Aorta (tissue), 5 donors: ENCODE measurements at regions not wholly inside any gene's neighbourhood (a gene's known extent, or its start where the extent isn't known, plus 50 kb on each side); places are given as distances from the start of the nearest gene placed in this dataset.

Experiments
- ATAC-seq: fragments of 200-7000 bp; cut with Tn5 transposase; one replicate; pipeline ENCODE4 v1.9.1; 2022; ENCODE audit warnings: moderate library complexity; ENCODE audit not compliant: low FRiP score
- DNase-seq, 2 donors: peaks; one replicate each; pipeline ENCODE4 v3.0.0-alpha.2; 2020
- H3K27ac ChIP-seq, 2 donors: one replicate each; pipeline ENCODE4 v1.5.1; 2013; ENCODE audit warnings: low read length in 2 of 2, mild to moderate bottlenecking in 2 of 2, moderate library complexity in 2 of 2, control low read depth in 1 of 2, inconsistent platforms in 1 of 2, low read depth in 1 of 2
- H3K27me3 ChIP-seq, 2 donors: one replicate each; pipeline ENCODE4 v1.6.1; 2013; ENCODE audit warnings: control low read depth in 1 of 2, low read length in 1 of 2, mild to moderate bottlenecking in 1 of 2, moderate library complexity in 1 of 2; ENCODE audit not compliant: insufficient read depth in 2 of 2, control insufficient read depth in 1 of 2
- H3K36me3 ChIP-seq, 2 donors: one replicate each; pipeline ENCODE4 v1.6.1; 2013; ENCODE audit warnings: control low read depth in 1 of 2, low read length in 1 of 2, mild to moderate bottlenecking in 1 of 2; ENCODE audit not compliant: insufficient read depth in 2 of 2, control insufficient read depth in 1 of 2
- H3K4me1 ChIP-seq, 2 donors: one replicate each; pipeline ENCODE4 v1.6.1; 2013; ENCODE audit warnings: low read length in 2 of 2, control low read depth in 1 of 2, mild to moderate bottlenecking in 1 of 2, moderate library complexity in 1 of 2; ENCODE audit not compliant: insufficient read depth in 2 of 2, control insufficient read depth in 1 of 2
- H3K4me3 ChIP-seq, 2 donors: one replicate each; pipeline ENCODE4 v1.5.1; 2013; ENCODE audit warnings: low read length in 2 of 2, control low read depth in 1 of 2, mild to moderate bottlenecking in 1 of 2
- H3K9me3 ChIP-seq: one replicate; pipeline ENCODE4 v1.6.1; 2013; ENCODE audit warnings: mild to moderate bottlenecking, low read length; ENCODE audit not compliant: control insufficient read depth
- WGBS, 2 donors: extraction: QIAGEN DNeasy Blood & Tissue Kit; methylation state at CpG; one replicate each; pipeline ENCODE4 v1.1.7; 2013; 5-methylcytosine and 5-hydroxymethylcytosine counted together
- intact Hi-C, 2 donors: fragments of 100-400 bp; cut with DNase I; formaldehyde crosslinking; loops; one replicate each; pipeline versions ENCODE4 v1.14.2 to v1.15.0; 2022
- donor health status: healthy with polysubstance abuse.
- donor health status: Bipolar disorder and iron deficiency.
- donor health status: DM: no; HTN: no; CAD: no.
- donor health status: DM: no; HTN: no; CAD: no.
- donor health status: DM: yes; HTN: yes; CAD: no.

DNA sequence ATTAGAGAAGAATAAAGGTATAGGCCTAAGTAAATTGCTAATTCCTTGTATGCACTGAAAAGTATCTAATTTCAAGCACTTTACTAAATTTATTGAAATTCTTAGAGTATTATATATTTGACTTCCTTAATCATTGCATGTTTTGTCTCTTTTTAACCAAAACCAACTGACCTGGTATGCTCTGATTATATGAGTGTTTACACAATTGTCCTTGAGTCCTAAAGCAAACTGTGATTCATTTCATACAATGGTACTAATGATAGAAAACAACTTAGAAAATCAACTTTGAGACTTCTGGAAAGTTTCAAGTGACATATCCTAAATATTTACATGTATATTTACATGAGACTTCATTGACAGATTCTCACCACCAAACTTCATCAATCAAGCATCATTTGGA is 1177.1 kb downstream of the ADGRL3 start:
- H3K9me3 ChIP-seq: no peaks in the 10 kb centered on the region
- no peaks in the 10 kb centered on the region for H3K36me3 ChIP-seq
- no peak overlapping the region for H3K27ac ChIP-seq
- DNase-seq: no peak
- no peaks in the 10 kb centered on the region for H3K4me1 ChIP-seq
- ATAC-seq: no peak
- H3K4me3 ChIP-seq: no peak overlapping the region
- intact Hi-C loops: no loop called here
- H3K27me3 ChIP-seq: no peaks in the 10 kb centered on the region

DNA sequence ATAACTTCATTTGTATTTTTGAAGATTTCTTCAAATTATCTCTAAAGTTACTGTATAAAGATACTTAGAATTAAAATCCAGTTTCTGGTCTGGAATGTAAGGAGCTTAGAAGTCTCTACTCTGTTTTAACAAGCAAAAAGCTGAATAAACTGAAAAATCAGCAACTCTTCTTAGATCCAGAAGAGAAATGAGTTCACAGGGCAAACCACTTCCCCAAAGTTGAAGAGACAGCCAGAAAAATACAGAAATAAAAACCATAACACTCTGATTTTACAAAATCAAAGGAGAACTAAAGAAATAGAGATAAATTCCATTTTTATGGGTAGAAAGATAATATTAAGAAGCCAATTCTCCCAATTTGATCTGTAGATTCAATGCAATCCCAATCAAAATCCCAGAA is 1166.8 kb downstream of the ADGRL3 start:
- DNase-seq (no peak), ATAC-seq (no peak)
- Histone ChIP-seq H3K4me3 (no peak overlapping the region), H3K27me3 (no peaks in the 10 kb centered on the region), H3K4me1 (no peaks in the 10 kb centered on the region), H3K36me3 (no peaks in the 10 kb centered on the region), H3K27ac (no peak overlapping the region), H3K9me3 (no peaks in the 10 kb centered on the region)
- intact Hi-C loops: no loop called here

DNA sequence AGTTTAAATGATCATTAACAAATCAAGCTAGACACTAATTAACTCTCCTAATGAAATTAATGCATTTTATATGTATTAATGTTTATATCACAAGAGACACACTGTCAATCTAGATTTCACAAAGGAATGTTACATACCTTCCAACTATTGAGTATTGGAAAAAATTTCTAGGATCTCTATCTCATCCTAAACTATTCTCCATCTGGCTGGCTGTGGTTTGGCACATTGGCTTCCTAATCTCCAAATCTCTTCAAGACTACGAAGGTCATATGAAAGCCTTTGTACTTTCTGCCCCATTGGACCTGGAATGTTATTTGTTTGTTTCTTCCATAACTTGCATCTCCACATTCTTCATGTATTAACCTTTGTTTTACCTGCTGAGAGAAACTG is 1160.0 kb downstream of the ADGRL3 start:
- WGBS, 2 donors: 90 to 95% methylated on average over 1 of the region's 1 CpG
- intact Hi-C loops: no loop called here
- DNase-seq: no peak
- Histone ChIP-seq H3K27ac (no peak overlapping the region), H3K27me3 (no peaks in the 10 kb centered on the region), H3K4me1 (no peaks in the 10 kb centered on the region), H3K4me3 (no peak overlapping the region), H3K36me3 (no peaks in the 10 kb centered on the region), H3K9me3 (no peaks in the 10 kb centered on the region)
- ATAC-seq: no peak

DNA sequence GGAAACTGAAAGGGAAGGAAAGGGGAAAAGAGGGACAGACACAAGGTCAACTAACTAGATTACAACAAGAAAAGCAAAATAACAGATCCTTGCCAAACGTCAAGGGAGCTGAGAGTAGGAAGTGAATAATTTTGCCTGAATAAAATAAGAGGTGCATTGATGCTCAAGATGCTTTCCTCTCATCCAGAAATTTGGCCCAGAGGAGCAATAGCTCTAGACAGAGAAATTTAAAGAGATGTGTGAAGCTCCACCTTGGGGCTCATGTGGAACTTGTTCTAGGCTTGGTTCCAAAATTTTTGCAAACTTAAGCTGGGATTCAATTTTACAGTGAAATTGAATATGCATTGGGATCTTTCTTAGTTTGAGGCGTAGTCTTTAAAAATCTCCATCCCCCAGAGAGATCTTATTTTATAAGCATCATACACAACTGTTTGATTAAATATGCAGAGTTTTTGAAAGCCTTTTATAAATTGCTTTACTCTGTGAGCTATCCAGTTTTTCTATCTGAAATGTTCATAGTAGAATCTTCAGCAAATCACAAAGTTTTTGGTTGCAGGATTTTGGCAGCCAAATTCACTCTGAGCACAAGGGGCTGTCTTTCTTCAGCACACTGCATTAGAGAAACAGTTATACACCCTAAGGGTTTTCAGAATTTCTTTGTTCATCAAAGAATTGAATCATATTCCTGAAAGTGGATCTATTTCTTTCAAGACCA is 1159.5 kb downstream of the ADGRL3 start:
- H3K9me3 ChIP-seq: no peaks in the 10 kb centered on the region
- ATAC-seq: no peak
- H3K4me1 ChIP-seq: no peaks in the 10 kb centered on the region
- intact Hi-C loops: no loop called here
- no peak for DNase-seq
- no peak overlapping the region for H3K27ac ChIP-seq
- H3K27me3 ChIP-seq: no peaks in the 10 kb centered on the region
- no peak overlapping the region for H3K4me3 ChIP-seq
- no peaks in the 10 kb centered on the region for H3K36me3 ChIP-seq
- WGBS, 2 donors: 56 to 57% methylated on average over 2 of the region's 2 CpGs

- H3K27ac ChIP-seq: no peak overlapping the region
- H3K9me3 ChIP-seq: no peaks in the 10 kb centered on the region
- no peak overlapping the region for H3K4me3 ChIP-seq
- H3K36me3 ChIP-seq: no peaks in the 10 kb centered on the region
- DNase-seq (no peak), ATAC-seq (no peak)
- intact Hi-C loops: no loop called here
- no peaks in the 10 kb centered on the region for H3K4me1 ChIP-seq
- H3K27me3 ChIP-seq: no peaks in the 10 kb centered on the region
- 65 to 69% methylated on average over 4 of the region's 4 CpGs for WGBS, 2 donors
Measured at GRCh38 chr4:62344915-62345314, 1144.8 kb downstream of the ADGRL3 start.

DNA sequence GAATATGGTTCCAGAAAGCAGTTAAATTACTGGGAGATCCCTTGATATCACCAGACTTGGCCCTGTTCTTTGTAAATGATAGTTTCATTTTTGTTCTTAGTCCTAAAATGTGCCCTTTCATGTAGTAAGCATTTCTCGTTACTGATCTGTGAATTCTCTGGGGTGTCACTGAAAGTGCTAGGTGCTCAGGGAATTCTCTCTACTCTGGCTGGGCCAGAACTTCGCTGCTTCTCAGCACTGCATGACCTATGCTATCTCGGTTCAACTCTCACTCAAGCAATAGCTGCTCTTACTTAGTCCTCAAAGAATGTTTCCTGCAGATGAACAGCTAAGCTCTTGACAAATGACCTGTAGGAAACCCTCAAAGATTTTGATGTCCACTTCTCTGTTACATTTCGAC is 1144.3 kb downstream of the ADGRL3 start:
- no peak overlapping the region for H3K27ac ChIP-seq
- H3K36me3 ChIP-seq: no peaks in the 10 kb centered on the region
- no peaks in the 10 kb centered on the region for H3K9me3 ChIP-seq
- WGBS, 2 donors: 56 to 57% methylated on average over 4 of the region's 4 CpGs
- intact Hi-C loops: no loop called here
- H3K4me3 ChIP-seq: no peak overlapping the region
- ATAC-seq: no peak
- DNase-seq: no peak
- no peaks in the 10 kb centered on the region for H3K4me1 ChIP-seq
- no peaks in the 10 kb centered on the region for H3K27me3 ChIP-seq

DNA sequence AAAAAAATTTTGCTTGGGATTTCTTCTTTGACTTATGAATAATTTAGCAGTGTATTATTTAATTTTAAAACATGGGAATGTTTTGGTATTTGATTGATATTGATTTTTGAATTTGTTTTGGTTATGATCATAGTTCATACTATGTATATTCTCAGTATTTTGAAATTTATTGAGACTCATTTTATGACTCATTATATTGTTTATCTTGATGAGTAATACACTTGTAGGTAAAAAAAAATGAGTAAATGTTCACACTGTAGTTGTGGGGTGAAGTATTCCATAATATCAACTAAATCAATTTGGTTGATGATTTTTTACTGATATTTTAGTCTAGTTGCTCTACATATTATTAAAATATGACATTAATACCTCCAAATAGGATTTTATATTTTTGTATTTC is 1142.2 kb downstream of the ADGRL3 start:
- no peaks in the 10 kb centered on the region for H3K4me1 ChIP-seq
- no peak overlapping the region for H3K4me3 ChIP-seq
- no peaks in the 10 kb centered on the region for H3K36me3 ChIP-seq
- ATAC-seq: no peak
- H3K27ac ChIP-seq: no peak overlapping the region
- no peaks in the 10 kb centered on the region for H3K9me3 ChIP-seq
- intact Hi-C loops: no loop called here
- no peak for DNase-seq
- no peaks in the 10 kb centered on the region for H3K27me3 ChIP-seq

GRCh38 chr4:62328526-62328925 is 1128.4 kb downstream of the ADGRL3 start:
- Histone ChIP-seq H3K27ac (no peak overlapping the region), H3K9me3 (no peaks in the 10 kb centered on the region), H3K27me3 (no peaks in the 10 kb centered on the region), H3K4me3 (no peak overlapping the region), H3K36me3 (no peaks in the 10 kb centered on the region), H3K4me1 (no peaks in the 10 kb centered on the region)
- DNase-seq: no peak
- intact Hi-C loops: no loop called here
- no peak for ATAC-seq
- 94 to 97% methylated on average over 2 of the region's 2 CpGs for WGBS, 2 donors

DNA sequence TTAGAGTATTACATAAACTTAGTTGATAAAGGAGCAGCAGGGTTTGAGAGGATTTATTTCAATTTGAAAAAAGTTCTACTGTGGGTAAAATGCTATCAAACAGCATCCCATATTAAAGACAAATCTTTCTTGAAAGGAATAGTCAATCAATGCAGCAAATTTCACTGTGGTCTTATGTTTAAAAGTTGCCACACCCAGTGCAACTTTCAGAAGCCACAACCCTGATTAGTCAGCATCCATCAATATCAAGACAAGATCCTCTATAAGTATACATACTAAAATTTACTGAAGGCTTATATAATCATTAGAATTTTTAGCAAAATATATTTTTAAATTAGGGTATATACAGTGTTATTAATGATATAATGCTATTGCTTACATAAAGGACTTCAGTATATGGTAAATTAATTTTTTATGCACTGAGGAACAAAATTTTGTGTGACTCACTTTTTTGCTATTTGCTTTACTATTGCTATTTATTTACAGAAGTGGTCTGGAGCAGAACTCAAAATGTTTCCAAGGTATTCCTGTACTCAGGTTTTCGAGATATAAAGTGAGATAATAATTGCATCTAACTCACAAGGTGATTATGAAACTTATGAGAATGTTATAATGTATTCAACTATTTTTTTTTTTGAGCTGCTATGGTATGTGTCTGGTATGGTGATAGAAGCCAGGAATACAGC is 1127.6 kb downstream of the ADGRL3 start:
- H3K4me3 ChIP-seq: no peak overlapping the region
- no peak overlapping the region for H3K27ac ChIP-seq
- intact Hi-C loops: no loop called here
- 82 to 83% methylated on average over 1 of the region's 1 CpG for WGBS, 2 donors
- H3K4me1 ChIP-seq: no peaks in the 10 kb centered on the region
- DNase-seq: no peak
- H3K36me3 ChIP-seq: no peaks in the 10 kb centered on the region
- no peaks in the 10 kb centered on the region for H3K9me3 ChIP-seq
- ATAC-seq: no peak
- no peaks in the 10 kb centered on the region for H3K27me3 ChIP-seq
